Right lobe of liver (tissue), 6 donors: ENCODE measurements at regions not wholly inside any gene's neighbourhood (a gene's known extent, or its start where the extent isn't known, plus 50 kb on each side); places are given as distances from the start of the nearest gene placed in this dataset.

Source experiments
- ATAC-seq, 4 donors: fragments of 200-7000 bp; cut with Tn5 transposase; one replicate each; pipeline ENCODE4 v1.9.1; 2020; ENCODE audit warnings: mild to moderate bottlenecking in 4 of 4, moderate library complexity in 4 of 4
- DNase-seq, 3 donors: peaks; one replicate each; pipeline ENCODE4 v3.0.0-alpha.2; 2020
- H3K27ac ChIP-seq, 3 donors: fragments of 200-600 bp; one replicate each; pipeline ENCODE4 v1.8.0; 2022
- H3K27me3 ChIP-seq, 2 donors: fragments of 200-600 bp; one replicate each; pipeline ENCODE4 v1.8.0; 2022
- H3K36me3 ChIP-seq, 4 donors: fragments of 200-600 bp; sonication (generic) in 1 of 4; one replicate each; pipeline versions ENCODE4 v1.5.1 to v1.8.0; 2017 to 2022; ENCODE audit warnings: control low read depth in 1 of 4
- H3K4me1 ChIP-seq, 4 donors: fragments of 200-600 bp; sonication (generic) in 1 of 4; one replicate each; pipeline versions ENCODE4 v1.5.1 to v1.8.0; 2017 to 2022; ENCODE audit warnings: control low read depth in 1 of 4
- H3K4me3 ChIP-seq, 3 donors: fragments of 200-600 bp; one replicate each; pipeline ENCODE4 v1.8.0; 2022
- H3K9me3 ChIP-seq, 4 donors: fragments of 200-600 bp; sonication (generic) in 1 of 4; one replicate each; pipeline versions ENCODE4 v1.5.1 to v1.8.0; 2017 to 2022; ENCODE audit warnings: control low read depth in 1 of 4
- CTCF ChIP-seq, 4 donors: fragments of 200-600 bp in 3 of 4; fragments of 450-650 bp in 1 of 4; IDR thresholded peaks; one replicate each; pipeline versions ENCODE4 v1.5.1 to v1.8.0; 2016 to 2022; ENCODE audit warnings: antibody characterized with exemption in 4 of 4, mild to moderate bottlenecking in 2 of 4
- POLR2A ChIP-seq: fragments of 450-650 bp; IDR thresholded peaks from one replicate; pipeline ENCODE4 v1.6.1; 2017; ENCODE audit warnings: antibody characterized with exemption, mild to moderate bottlenecking
- WGBS: methylation state at CpG from one replicate; pipeline ENCODE4 v1.1.6; 2018; ENCODE audit warnings: low coverage, low lambda C conversion rate; ENCODE audit not compliant: insufficient coverage; ENCODE audit errors: missing lambda C conversion rate; 5-methylcytosine and 5-hydroxymethylcytosine counted together
- intact Hi-C, 2 donors: fragments of 100-400 bp; cut with DNase I; formaldehyde crosslinking; loops; one replicate each; pipeline versions ENCODE4 v1.11.2 to v1.14.1; 2022
- donor health status: DM: no; HTN: yes; CAD: no.
- donor health status: DM: no; HTN: no; CAD: no.
- donor health status: DM: no; HTN: no; CAD: no.
- donor health status: DM: no; HTN: yes; CAD: no.
- donor health status: DM: no; HTN: yes; CAD: no.

GRCh38 chr13:76777096-76777495, 109.1 kb downstream of the KCTD12 start:
- no peak for ATAC-seq
- DNase-seq: no peak
- WGBS: 42% methylated on average over 1 of the region's 1 CpG
- H3K4me1 ChIP-seq: no peaks in the 10 kb centered on the region
- no peak for TF ChIP-seq POLR2A
- no peak for TF ChIP-seq CTCF (IDR thresholded peaks at IDR 0.05)
- H3K36me3 ChIP-seq: no peaks in the 10 kb centered on the region
- intact Hi-C loops: no loop called here
- H3K9me3 ChIP-seq: no peaks in the 10 kb centered on the region
- no peak overlapping the region for H3K4me3 ChIP-seq
- no peak overlapping the region for H3K27ac ChIP-seq
- H3K27me3 ChIP-seq: no peaks in the 10 kb centered on the region

GRCh38 chr13:76775088-76775740, 111.0 kb downstream of the KCTD12 start:
- intact Hi-C loops: no loop called here
- TF ChIP-seq POLR2A (no peak), CTCF (IDR thresholded peaks at IDR 0.05) (no peak)
- Histone ChIP-seq H3K9me3 (no peaks in the 10 kb centered on the region), H3K27ac (no peak overlapping the region), H3K27me3 (no peaks in the 10 kb centered on the region), H3K4me3 (no peak overlapping the region), H3K4me1 (no peaks in the 10 kb centered on the region), H3K36me3 (no peaks in the 10 kb centered on the region)
- ATAC-seq (no peak), DNase-seq (no peak)
- WGBS: 46% methylated on average over 3 of the region's 3 CpGs

GRCh38 chr13:76773448-76774094, 112.6 kb downstream of the KCTD12 start:
- TF ChIP-seq CTCF (IDR thresholded peaks at IDR 0.05): no peak
- no peak for TF ChIP-seq POLR2A
- ATAC-seq (no peak), DNase-seq (no peak)
- H3K36me3 ChIP-seq: no peaks in the 10 kb centered on the region
- no peaks in the 10 kb centered on the region for H3K4me1 ChIP-seq
- intact Hi-C loops: no loop called here
- H3K27me3 ChIP-seq: no peaks in the 10 kb centered on the region
- 46% methylated on average over 5 of the region's 5 CpGs for whole genome bisulfite sequencing
- no peak overlapping the region for H3K27ac ChIP-seq
- H3K4me3 ChIP-seq: no peak overlapping the region
- no peaks in the 10 kb centered on the region for H3K9me3 ChIP-seq

- no peaks in the 10 kb centered on the region for H3K9me3 ChIP-seq
- no peaks in the 10 kb centered on the region for H3K36me3 ChIP-seq
- DNase-seq (no peak), ATAC-seq (no peak)
- no peak overlapping the region for H3K4me3 ChIP-seq
- no peak overlapping the region for H3K27ac ChIP-seq
- no peaks in the 10 kb centered on the region for H3K27me3 ChIP-seq
- intact Hi-C loops: no loop called here
- H3K4me1 ChIP-seq: no peaks in the 10 kb centered on the region
- 83% methylated on average over 1 of the region's 1 CpG for WGBS
- TF ChIP-seq POLR2A: no peak
- no peak for TF ChIP-seq CTCF (IDR thresholded peaks at IDR 0.05)
Observed at GRCh38 chr13:76772241-76772640, 114.0 kb downstream of the KCTD12 start.
